ENCODE measurements at regions not wholly inside any gene's neighbourhood (a gene's known extent, or its start where the extent isn't known, plus 50 kb on each side); places are given as distances from the start of the nearest gene placed in this dataset.

DNA sequence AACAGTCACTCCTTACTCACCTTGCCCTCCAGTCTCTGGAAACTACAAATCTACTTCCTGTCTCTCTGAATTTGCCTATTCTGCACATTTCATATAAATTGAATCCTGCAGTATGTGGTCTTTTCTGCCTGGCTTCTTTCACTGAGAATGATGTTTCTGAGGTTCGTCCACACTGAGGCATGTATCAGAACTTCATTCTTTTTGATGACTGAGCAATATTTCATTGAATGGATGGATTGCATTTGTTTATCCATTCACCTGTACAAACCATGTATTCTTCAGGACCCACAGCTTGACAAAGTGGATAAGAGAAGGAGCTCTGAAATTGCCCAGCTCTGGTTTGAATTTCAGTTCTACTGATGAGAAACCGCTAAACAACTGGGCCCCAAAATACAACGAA, 118.9 kb upstream of the ARRDC4 start:
- no peak for DNase-seq

DNA sequence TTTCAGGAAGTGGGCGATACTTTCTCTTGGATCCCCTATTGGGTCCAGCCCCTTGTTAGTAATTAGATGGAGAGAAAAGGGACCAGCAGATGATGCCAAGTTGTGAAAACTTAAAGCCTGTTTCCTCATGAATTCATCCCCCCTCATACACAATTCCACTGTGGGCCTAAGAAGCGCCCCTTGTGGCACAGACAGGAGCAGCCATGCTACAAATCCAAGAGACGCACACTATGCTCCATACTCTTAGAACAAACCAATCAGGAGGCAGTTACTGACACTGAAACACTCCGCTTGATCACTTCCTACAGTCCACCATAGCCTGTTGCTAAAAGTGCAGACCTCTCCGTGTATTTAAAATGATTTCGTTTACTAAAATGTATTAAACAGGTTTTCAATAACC, 111.3 kb upstream of the ARRDC4 start:
- no peak for DNase-seq

- no peak for DNase-seq
Observed at GRCh38 chr15:97858296-97858695, 102.2 kb upstream of the ARRDC4 start.

DNA sequence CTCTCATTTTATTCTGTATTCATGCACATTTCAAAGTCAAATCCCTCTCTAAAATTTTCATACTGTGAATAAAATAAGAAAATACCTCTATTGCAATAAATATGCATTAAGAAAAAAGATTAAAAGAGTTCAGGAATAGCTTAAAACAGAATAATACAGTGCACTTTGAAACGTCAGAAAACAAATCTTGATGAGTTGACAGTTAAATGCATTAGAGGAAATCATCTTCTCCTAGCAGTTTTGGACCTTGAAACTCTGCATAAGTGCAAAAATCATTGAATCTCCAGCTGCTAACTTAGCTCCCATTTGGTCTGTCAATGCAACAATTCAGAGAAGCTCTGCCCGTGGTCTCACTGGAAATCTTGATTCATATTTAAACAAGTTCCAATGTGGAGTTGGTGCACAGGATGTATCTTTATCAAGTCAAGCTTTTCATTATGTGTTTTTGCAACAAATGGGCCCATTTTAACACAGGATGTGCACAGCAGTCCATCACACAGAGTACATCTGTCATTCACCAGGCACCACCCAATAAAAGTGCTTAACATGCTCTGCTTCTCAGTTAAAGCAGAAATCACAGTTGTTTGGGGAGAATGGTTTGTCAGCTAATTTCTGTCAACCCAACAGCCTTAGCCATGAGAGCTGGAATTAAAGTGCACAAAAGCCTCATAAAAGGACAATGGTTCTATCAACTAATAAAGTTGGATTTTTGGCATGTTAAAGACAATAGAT, 98.8 kb upstream of the ARRDC4 start:
- no peak for DNase-seq

DNA sequence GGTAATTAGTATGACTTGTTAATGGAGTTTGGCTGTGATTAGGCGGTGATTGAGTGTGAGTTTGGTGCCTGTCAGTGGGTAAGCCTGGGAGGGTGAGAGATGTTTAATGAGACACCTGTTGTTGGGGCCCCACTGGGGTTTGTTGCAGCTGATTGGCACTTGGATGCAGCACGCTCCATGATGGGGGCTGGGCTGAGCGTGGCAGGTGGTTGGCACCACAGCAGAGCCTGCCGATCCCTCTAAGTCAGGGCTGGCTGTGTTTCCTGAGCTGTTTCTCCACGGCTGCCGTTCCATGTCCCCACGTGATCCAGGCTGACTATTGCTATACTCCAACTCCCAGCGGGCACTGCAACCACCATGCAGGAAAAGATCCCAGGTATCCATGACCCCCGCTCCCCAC, 93.5 kb upstream of the ARRDC4 start:
- no peak for DNase-seq

- DNase-seq = no peak
Observed at GRCh38 chr15:97867870-97868269, 92.6 kb upstream of the ARRDC4 start.

DNA sequence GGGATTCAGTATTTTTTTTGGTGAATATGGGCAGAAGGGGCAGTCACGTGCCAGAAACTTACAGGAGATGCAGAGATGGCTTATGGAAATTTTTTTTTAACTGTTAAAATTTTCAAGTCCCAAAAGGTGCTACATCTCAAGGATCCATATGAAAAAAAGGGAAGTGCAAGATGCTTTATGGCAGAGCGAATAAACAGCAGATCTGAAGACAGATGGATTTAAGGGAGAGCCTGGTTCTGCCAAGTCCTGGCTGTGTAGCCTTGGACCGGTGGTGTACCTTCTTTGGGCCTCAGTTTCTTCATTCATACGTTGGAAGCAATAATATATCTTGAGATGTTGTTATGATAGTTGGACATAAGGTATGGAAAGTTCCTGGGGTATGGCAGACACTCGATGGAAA, 91.5 kb upstream of the ARRDC4 start:
- DNase-seq = no peak

- DNase-seq = no peak
Observed at GRCh38 chr15:97870771-97871170, 89.7 kb upstream of the ARRDC4 start.

DNA sequence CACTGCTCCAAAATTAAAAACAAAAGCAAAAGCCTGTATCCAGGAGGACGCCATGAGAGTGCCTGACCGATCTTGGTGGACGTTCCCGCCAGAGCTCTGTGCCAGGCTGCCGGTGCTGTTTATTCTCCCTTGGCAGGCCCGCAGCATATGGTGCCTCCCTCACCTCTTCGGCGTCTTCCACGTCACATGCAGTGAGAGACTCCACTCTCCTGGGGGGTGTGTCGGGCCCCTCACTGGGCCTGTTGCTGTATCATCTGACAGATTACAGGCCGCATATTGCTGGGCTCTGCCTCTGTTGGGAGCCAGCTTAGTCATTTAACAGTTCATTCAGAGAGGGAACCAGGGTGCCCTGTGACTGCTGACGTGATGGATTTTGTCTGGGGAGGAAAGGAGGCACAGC, 86.4 kb upstream of the ARRDC4 start:
- no peak for DNase-seq

- no peak for DNase-seq
Observed at GRCh38 chr15:97875025-97875512, 85.4 kb upstream of the ARRDC4 start.

- DNase-seq = no peak
Observed at GRCh38 chr15:97875513-97876280, 84.8 kb upstream of the ARRDC4 start.

DNA sequence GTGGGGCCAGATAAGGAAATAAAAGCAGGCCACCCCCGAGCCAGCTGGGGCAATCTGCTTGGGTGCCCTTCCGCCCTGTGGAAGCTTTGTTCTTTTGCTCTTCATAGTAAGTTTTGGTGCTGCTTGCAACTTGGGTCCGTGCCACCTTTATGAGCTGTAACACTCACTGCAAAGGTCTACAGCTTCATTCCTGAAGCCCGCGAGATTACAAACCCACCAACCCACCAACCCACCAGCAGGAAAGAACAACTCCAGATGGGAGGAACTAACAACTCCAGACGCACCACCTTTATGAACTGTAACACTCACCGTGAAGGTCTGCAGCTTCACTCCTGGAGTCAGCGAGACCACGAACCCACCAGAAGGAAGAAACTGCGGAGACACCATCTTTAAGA, 84.2 kb upstream of the ARRDC4 start:
- no peak for DNase-seq

- no peak for DNase-seq
Observed at GRCh38 chr15:97881346-97881965, 79.0 kb upstream of the ARRDC4 start.

DNA sequence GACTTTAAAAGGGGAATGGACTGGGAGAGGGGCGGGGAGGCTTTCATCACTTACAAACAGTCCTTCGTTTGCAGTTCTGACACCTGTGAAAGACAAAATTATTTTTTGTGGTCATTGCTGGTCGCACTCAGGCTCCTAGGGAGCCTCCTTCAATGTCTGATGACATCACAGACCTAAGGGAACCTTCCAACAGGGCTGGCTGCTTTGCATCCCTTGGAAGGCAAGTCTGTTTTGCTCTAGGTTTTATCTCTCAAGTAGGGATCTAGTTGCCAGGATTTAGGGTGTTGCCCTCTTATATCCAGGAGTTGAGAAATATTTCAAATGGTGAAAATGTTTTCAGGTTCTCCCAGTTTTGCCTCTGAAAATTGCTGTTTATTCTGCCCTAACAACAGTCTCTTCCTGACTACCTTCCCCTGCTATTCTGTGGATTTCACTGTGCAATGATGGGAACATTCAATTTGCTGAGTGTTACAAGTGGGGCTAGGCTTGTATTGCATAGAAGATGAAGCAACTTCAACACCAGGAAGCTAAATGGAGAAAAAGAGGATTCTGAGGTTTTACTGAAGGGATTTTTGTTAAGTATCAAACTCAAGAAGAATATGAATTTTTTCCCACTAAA, 75.9 kb upstream of the ARRDC4 start:
- no peak for DNase-seq

GRCh38 chr15:97890307-97890706, 70.2 kb upstream of the ARRDC4 start:
- no peak for DNase-seq

DNA sequence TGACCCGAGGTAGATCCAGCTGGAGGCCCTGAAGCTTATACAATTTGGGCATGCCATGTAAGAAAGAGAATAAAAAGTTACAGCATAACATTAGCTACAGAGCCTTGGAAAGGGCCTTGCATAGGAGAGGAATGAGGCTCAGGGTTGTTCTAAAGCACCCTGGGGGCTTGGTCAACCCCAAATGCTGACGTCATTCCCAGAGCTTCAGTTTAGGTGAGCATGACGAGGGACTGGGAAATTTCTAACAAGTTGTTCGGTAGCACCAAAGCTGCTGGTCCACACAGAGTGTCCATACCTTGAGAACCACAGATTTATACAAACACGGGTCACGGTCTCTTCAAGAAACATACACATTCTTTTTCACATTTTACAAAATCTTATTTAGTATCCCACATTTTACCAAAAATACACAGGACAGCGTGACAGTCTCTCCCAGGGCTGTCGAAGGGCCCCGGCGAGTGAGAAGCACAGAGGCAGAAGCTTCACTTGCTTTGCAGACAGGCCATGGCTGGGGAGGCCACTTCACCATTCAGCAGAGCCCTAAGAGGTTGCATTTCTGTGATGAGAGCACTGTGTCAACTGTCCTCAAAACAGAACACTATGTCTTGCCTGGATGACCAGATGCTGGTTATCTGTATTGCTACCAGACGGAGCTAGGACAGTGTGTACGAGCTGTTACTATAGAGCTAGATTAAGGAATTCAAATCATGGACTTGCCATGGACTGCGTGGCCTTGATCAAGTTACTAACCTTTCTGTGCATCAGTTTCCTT, 68.2 kb upstream of the ARRDC4 start:
- no peak for DNase-seq

DNA sequence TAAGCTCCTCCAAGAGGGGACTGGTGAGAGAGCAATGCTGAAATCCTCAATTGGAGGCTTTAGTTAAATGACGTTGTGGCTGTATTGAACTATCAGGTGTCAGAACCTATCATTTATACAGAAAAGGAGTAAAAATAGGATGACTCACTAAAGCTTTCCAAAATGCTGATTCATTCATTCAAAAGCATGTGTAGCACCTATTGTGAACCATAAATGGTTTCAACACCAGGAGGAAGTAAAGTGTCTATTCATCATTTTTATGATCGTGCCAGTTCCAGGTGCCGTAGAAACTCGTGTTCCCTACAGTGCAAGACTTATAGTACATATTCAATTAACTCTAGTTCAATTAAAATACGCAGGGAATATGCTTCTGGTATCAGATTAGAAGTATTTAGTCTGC, 66.5 kb upstream of the ARRDC4 start:
- DNase-seq = no peak

DNA sequence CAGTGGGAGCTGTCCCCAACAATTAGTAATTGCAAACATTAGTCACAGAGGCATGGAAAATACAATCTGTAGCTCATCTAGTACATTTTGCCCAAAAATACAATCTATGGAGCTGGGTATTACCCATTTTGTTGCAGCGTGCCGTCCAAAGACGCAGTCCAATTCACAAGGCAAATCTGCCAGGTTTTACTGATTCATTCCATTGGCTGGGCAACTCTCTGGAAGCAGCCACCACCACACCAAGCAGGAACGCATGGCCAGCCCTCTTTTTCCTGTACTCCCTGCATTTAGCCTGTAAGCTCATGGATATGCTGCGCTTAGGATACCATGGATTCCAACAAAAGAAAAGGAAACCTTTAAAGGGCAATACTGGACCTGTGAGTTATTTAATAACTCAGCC, 60.5 kb upstream of the ARRDC4 start:
- DNase-seq = no peak

- DNase-seq = no peak
Observed at GRCh38 chr15:97902140-97902780, 58.2 kb upstream of the ARRDC4 start.

DNA sequence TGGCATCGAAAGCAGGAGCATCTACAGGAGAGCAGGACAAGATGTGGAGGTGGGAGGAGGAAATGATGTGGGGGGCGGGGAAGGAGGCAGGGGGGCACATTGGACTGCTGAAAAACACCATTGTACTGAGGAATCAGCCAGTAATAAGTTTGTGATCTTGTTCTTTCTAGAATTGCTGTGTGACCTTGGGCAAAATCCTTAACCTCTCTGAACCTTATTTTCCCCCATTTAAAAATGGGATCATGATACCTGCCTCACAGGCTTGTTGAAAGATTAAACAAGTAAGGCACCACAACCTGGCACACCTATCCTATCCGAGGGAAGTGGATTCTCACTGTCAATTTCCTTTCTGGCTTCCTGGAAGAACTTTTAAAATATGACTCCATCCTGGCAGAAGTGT, 56.9 kb upstream of the ARRDC4 start:
- no peak for DNase-seq

- peak; percentile 29 for DNase-seq
Observed at GRCh38 chr15:97903971-97904572, 56.4 kb upstream of the ARRDC4 start.

Data from MV-4-11 (cell line).